T-helper 1 cell treated with Interleukin-12 subunit alpha and Interleukin-12 subunit beta and Interleukin-4 antibody, amounts not matched to agents 30 ng/mL and 1 ng/mL, for 36 hours (primary cell): ENCODE measurements at regions not wholly inside any gene's neighbourhood (a gene's known extent, or its start where the extent isn't known, plus 50 kb on each side); places are given as distances from the start of the nearest gene placed in this dataset.
"Not testable (repeated sequence)": the region's sequence is repeated elsewhere in the genome, so short reads cannot be mapped to it uniquely, and the experiment has no call there.

Experiments
- intact Hi-C: fragments of 100-400 bp; cut with micrococcal nuclease; formaldehyde crosslinking; loops from one replicate; pipeline ENCODE4 v1.15.1; 2024

GRCh38 chr10:61612450-61612849 is 50.3 kb upstream of the CABCOCO1 start:
- intact Hi-C loops, result no loop called here

- intact Hi-C loops, result no loop called here
These were observed 50.7 kb upstream of the CABCOCO1 start for GRCh38 chr10:61612009-61612408.

DNA sequence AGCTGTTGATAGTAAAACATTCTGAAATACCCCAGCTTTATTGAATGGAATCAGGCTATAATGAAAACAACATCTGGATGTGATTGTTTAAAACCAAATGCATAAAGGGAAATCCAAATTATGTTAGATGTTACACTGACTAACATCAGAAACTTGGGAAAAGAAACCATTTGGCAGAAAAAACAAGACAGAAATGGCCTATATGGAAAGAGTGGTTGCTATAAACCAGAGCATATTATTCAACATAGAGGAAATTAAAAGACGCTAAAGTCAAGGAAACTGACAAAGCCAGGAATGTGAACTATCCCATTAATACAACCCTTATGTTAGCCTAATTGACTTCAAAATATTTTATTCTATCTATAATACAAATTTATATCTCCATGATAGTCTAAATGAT is 53.0 kb upstream of the CABCOCO1 start:
- intact Hi-C loops, result no loop called here

- intact Hi-C loops, result no loop called here
These were observed 54.3 kb upstream of the CABCOCO1 start for GRCh38 chr10:61608255-61609033.

DNA sequence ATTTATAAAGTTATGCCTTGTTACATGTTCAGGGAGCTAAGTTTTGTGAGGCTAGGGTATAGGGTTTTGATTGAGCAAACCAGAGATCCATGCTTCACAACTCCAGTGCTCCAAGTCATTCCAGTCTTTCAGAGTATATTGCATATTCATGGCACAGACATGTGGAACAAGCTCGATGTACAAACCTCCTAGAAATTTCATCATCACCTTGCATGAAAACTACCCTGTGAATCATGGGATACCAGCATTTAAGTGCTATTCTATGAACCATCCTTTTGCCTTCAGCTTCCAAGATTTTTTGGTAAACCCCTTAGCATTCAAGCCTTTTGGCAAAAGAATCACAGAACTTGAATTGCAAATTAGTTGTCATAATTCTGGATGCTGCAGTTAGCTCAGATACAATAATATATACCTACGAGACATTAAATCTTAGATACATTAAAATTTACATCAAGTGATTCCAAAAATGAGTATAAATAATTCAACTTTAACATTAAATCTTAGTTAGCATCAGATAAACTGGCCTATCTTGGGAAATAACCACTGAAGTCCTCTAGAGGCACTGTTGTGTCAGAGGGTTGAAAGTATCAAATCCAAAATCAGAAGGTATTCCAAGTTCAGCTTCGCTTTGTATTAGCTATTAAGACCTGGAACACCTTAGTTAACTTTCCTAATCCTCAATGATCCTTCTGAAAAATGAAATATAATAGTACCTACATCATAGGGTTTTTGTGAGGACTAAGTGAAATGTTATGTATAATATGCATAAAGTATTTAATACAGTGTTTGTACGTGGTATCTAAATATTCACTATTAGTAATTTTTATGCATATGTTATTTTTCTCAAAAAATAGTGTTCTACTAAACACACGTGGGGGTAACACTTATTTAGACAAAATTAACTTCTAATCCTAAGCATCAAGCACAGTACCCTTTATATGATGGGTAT is 55.5 kb upstream of the CABCOCO1 start:
- intact Hi-C loops, result no loop called here

DNA sequence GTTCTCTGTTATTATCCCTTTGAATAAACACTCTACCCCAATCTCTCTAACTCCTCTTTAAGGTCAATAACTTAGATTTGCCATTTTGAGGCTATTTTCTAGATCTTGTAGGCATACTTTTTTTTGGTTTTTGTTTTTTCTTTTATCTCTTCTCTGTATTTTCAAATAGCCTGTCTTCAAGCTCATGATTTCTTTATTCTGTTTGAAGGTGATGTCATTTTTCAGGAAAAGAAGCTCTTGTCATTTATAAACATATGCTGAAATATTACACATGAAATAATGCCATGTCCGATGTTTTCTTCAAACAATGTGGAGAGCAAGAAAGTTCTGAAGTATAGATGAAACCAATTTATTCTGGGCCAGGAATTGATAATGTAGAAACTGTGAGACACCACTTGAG is 57.5 kb upstream of the CABCOCO1 start:
- intact Hi-C loops, result no loop called here

- intact Hi-C loops, result no loop called here
These were observed 62.3 kb upstream of the CABCOCO1 start for GRCh38 chr10:61600399-61600798.

GRCh38 chr10:61594430-61594829 is 68.3 kb upstream of the CABCOCO1 start:
- intact Hi-C loops, result loop anchor here (10.0 kb wide), 1 partner anchor 450 kb away; no protein-coding TSS in a partner anchor

- intact Hi-C loops, result loop anchor here (10.0 kb wide), 1 partner anchor 448 kb away; no protein-coding TSS in a partner anchor
These were observed 70.1 kb upstream of the CABCOCO1 start for GRCh38 chr10:61592581-61592980.

DNA sequence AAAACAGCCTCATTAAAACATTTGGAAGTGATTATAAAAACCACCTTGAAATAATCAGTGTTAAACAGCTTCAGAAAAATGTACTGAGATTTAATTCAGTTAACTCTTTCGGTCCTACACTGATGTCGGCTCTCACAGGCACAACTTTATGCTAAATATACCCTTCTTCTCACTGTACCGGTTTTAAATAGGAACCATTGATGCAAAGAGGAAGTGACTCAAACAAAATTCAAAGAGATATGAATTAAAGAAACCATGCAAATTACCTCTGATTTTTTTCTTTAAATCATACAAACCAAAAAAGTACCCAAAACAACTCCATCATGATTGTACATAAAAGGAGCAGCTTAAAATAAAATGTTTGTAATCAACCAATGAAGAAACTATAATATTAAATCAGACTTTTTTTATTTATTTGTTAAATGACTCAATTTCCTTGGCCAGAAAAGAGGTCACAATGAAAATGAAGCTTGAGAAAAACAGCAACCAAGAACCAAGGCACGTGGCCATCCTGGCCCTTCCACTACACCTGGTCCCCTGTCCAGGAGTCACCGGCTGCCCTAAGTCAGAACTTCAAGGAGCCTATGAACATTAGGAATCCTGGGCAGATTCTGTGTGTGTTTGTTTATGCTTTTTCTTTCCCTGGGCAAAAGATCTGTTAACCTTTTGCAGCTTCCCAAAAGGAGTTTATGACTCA is 73.0 kb upstream of the CABCOCO1 start:
- intact Hi-C loops, result loop anchor here (10.0 kb wide), 1 partner anchor 445 kb away; no protein-coding TSS in a partner anchor

- intact Hi-C loops, result no loop called here
These were observed 73.9 kb upstream of the CABCOCO1 start for GRCh38 chr10:61588770-61589211.

- intact Hi-C loops, result no loop called here
These were observed 75.9 kb upstream of the CABCOCO1 start for GRCh38 chr10:61586829-61587228.

- intact Hi-C loops, result no loop called here
These were observed 82.1 kb upstream of the CABCOCO1 start for GRCh38 chr10:61580608-61581007.

- intact Hi-C loops, result not testable (repeated sequence)
These were observed 92.5 kb upstream of the CABCOCO1 start for GRCh38 chr10:61570204-61570603.

DNA sequence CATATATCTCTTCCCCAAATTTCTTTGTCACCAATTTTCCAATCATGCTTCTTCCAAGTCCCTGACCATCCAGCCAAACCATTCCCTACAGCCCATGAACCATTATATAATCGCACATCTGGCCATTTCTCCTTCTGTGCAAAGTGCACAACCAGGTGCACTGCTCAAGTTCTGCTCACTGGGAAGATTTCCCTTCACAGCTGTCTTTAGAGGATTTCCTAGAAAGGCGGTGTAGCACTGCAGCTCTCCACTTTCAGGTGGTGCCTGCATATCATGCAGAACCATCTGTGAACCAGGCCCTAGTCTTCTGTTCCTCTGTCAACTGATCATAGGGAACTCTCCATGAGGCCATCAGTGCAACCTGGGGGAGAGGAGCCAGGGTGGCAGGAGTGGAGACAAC is 95.0 kb upstream of the CABCOCO1 start:
- intact Hi-C loops, result no loop called here

- intact Hi-C loops, result no loop called here
These were observed 96.7 kb upstream of the CABCOCO1 start for GRCh38 chr10:61565819-61566560.

DNA sequence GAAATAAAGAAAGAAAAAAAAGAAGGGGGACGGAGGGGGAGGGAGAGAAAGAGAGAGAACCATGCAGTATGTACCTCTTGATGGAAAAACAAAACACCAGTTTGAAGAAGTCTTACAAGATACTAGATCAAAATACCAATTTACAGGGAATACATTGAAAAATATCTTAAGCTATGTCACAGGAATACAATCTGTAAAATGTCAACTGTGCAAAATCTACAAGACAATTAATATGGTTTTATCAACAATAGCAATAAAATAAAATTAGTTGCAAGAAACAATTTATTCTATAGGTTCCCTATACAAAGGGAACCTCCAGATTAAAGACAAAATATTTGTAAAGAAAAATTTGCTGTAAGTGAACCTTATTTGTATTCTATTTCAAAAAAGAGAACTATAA is 98.3 kb upstream of the CABCOCO1 start:
- intact Hi-C loops, result no loop called here

GRCh38 chr10:61559615-61560014 is 103.1 kb upstream of the CABCOCO1 start:
- intact Hi-C loops, result no loop called here

- intact Hi-C loops, result no loop called here
These were observed 104.5 kb upstream of the CABCOCO1 start for GRCh38 chr10:61558188-61558587.

- intact Hi-C loops, result no loop called here
These were observed 101.7 kb upstream of the TMEM26 start for GRCh38 chr10:61554925-61555324.

GRCh38 chr10:61549861-61550260 is 96.7 kb upstream of the TMEM26 start:
- intact Hi-C loops, result no loop called here
